ENCODE measurements at regions not wholly inside any gene's neighbourhood (a gene's known extent, or its start where the extent isn't known, plus 50 kb on each side); places are given as distances from the start of the nearest gene placed in this dataset.

DNA sequence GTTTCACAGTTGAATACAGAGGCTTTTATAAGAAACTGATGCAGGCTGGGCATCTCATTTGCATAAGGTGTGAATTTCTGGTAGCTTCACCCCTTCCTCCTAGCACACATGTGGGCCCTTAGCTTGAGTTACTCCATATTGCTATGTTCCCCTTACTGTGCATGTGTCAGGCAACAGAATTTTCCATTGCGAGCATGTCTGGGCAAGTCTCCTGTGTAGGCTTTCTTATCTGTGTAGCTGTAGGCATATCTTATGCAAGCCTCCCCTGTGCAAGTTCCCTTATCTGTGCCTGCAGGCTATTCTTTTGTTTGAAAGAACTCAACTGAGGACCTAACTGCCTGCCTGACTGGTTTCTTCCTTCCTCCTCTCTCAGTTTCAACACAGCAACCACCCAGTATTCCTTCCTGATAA is 597.4 kb upstream of the CDH5 start:
- peaks cover 9% of the 10 kb centered on the region; the same call in 1 of the 2 replicates for H3K9me3 ChIP-seq (ENCODE audit: low read length)
- no peaks in the 10 kb centered on the region for H3K9me2 ChIP-seq (replicated peaks; ENCODE audit: insufficient read depth, low read length)
- H2AFZ ChIP-seq (ENCODE audit: low read length), result no peak overlapping the region
- no peak for DNase-seq
- H4K20me1 ChIP-seq (ENCODE audit: insufficient read depth, low read depth, low read length), result no peaks in the 10 kb centered on the region
- H3K36me3 ChIP-seq (ENCODE audit: insufficient read depth, low read length), result no peaks in the 10 kb centered on the region
- no peaks in the 10 kb centered on the region for H3K79me2 ChIP-seq (ENCODE audit: low read length)
- H3K4me3 ChIP-seq (ENCODE audit: low read length), result no peak overlapping the region
- H3K4me1 ChIP-seq (ENCODE audit: low read length), result no peaks in the 10 kb centered on the region
- H3K27me3 ChIP-seq (ENCODE audit: low read length), result no peaks in the 10 kb centered on the region
- H3K27ac ChIP-seq (ENCODE audit: low read length), result no peak overlapping the region
- no peak overlapping the region for H3K9ac ChIP-seq (ENCODE audit: low read length)
- no peak overlapping the region for H3K4me2 ChIP-seq (ENCODE audit: low read depth, low read length, poor library complexity, severe bottlenecking)

- Histone ChIP-seq H3K4me1 (ENCODE audit: low read length) (no peaks in the 10 kb centered on the region), H3K4me3 (ENCODE audit: low read length) (no peak overlapping the region), H3K36me3 (ENCODE audit: insufficient read depth, low read length) (no peaks in the 10 kb centered on the region)
These were observed 599.4 kb upstream of the CDH5 start for GRCh38 chr16:65767125-65767524.

DNA sequence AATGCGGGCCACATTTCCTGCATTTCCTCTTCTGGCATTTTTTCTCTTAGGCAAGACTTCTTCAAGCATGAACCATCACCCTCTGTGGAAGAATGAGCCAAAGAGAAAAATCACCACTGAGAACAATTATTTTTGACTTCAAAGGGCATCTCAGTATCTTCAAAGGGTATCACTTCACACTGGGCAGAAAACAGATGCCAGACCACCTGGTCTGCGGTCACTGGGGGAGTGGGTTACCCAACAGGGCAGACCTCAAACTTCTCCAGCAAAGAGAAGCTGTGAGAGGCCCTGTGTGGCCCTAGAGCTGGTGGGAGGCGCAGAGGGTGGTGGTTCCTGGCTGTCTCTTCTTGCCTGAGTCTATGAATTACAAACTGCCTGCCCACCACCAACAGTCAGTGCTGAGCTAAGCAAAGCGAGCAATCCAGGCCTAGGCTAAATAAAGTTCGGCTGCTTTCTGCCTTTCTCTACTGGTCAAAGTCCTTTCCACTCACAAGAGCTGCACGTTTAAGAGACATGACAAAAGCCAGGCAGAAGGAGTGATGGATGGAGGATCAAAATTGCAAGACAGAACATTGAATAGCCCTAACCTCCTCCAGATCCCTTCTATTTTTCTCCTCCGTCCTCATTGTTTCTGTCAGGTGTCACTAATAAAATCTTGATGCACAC is 602.7 kb upstream of the CDH5 start:
- Histone ChIP-seq H3K9ac (ENCODE audit: low read length) (no peak overlapping the region), H3K4me2 (ENCODE audit: low read depth, low read length, poor library complexity, severe bottlenecking) (no peak overlapping the region), H2AFZ (ENCODE audit: low read length) (no peak overlapping the region), H3K4me3 (ENCODE audit: low read length) (no peak overlapping the region), H3K9me3 (ENCODE audit: low read length) (no peaks in the 10 kb centered on the region), H3K27ac (ENCODE audit: low read length) (no peak overlapping the region), H3K79me2 (ENCODE audit: low read length) (no peaks in the 10 kb centered on the region), H3K9me2 (replicated peaks; ENCODE audit: insufficient read depth, low read length) (no peaks in the 10 kb centered on the region), H4K20me1 (ENCODE audit: insufficient read depth, low read depth, low read length) (no peaks in the 10 kb centered on the region), H3K36me3 (ENCODE audit: insufficient read depth, low read length) (no peaks in the 10 kb centered on the region), H3K4me1 (ENCODE audit: low read length) (no peaks in the 10 kb centered on the region), H3K27me3 (ENCODE audit: low read length) (0 out of 2 replicates have a peak, but pooled peaks cover 2% of the 10 kb centered on the region)
- no peak for DNase-seq

More at GRCh38 chr16:65767125-65767524, 599.4 kb upstream of the CDH5 start:
- H3K79me2 ChIP-seq (ENCODE audit: low read length), result no peaks in the 10 kb centered on the region
- DNase-seq, result no peak
- peaks cover 9% of the 10 kb centered on the region; the same call in 1 of the 2 replicates for H3K9me3 ChIP-seq (ENCODE audit: low read length)
- H3K9me2 ChIP-seq (replicated peaks; ENCODE audit: insufficient read depth, low read length), result no peaks in the 10 kb centered on the region
- no peaks in the 10 kb centered on the region for H4K20me1 ChIP-seq (ENCODE audit: insufficient read depth, low read depth, low read length)
- no peak overlapping the region for H2AFZ ChIP-seq (ENCODE audit: low read length)
- H3K9ac ChIP-seq (ENCODE audit: low read length), result no peak overlapping the region
- H3K27me3 ChIP-seq (ENCODE audit: low read length), result no peaks in the 10 kb centered on the region
- no peak overlapping the region for H3K4me2 ChIP-seq (ENCODE audit: low read depth, low read length, poor library complexity, severe bottlenecking)
- H3K27ac ChIP-seq (ENCODE audit: low read length), result no peak overlapping the region

DNA sequence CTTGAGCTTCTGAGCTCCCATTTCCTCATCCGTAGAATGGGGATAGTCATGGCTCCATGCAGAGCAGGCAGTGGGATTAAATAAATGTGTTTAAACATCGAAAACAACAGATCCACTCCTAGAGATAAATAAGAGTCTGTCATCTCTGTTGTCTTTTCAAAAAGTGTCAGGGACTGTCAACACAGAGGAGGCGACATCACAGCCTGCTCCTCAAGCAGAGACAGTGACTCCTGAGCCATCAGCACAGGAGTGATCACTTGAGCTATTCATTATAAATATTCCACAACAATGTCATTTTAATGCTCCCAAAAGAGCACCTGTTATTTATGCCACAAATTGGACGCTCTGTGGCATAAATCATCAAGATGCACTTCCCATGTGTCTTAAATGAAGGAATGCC is 605.6 kb upstream of the CDH5 start:
- no peak overlapping the region for H3K9ac ChIP-seq (ENCODE audit: low read length)
- H3K9me2 ChIP-seq (replicated peaks; ENCODE audit: insufficient read depth, low read length), result no peaks in the 10 kb centered on the region
- no peak overlapping the region for H3K4me3 ChIP-seq (ENCODE audit: low read length)
- no peak for DNase-seq
- H3K4me1 ChIP-seq (ENCODE audit: low read length), result no peaks in the 10 kb centered on the region
- 0 out of 2 replicates have a peak, but pooled peaks cover 2% of the 10 kb centered on the region for H3K27me3 ChIP-seq (ENCODE audit: low read length)
- H2AFZ ChIP-seq (ENCODE audit: low read length), result no peak overlapping the region
- H3K9me3 ChIP-seq (ENCODE audit: low read length), result no peaks in the 10 kb centered on the region
- no peaks in the 10 kb centered on the region for H3K36me3 ChIP-seq (ENCODE audit: insufficient read depth, low read length)
- no peak overlapping the region for H3K27ac ChIP-seq (ENCODE audit: low read length)
- no peak overlapping the region for H3K4me2 ChIP-seq (ENCODE audit: low read depth, low read length, poor library complexity, severe bottlenecking)
- no peaks in the 10 kb centered on the region for H3K79me2 ChIP-seq (ENCODE audit: low read length)
- no peaks in the 10 kb centered on the region for H4K20me1 ChIP-seq (ENCODE audit: insufficient read depth, low read depth, low read length)

DNA sequence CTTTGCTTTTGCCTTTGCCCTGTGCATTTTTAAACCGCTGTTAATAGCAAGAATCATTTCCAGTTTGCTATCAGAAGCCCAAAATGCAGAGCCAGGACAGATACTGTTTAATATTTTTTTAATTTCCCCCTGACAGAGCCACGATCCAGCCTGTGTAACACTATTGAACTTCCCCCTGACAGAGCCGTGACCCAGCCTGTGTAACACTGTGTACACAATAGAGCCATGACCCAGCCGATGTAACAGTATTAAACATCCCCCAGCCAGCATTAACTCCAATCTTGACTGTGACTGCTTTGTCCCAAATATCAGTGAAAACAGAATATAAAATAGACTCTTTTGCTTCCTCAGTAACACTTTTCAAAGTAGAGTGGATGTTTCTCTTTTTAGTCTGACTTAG is 607.9 kb upstream of the CDH5 start:
- Histone ChIP-seq H3K27ac (ENCODE audit: low read length) (no peak overlapping the region), H3K4me2 (ENCODE audit: low read depth, low read length, poor library complexity, severe bottlenecking) (no peak overlapping the region), H3K27me3 (ENCODE audit: low read length) (0 out of 2 replicates have a peak, but pooled peaks cover 2% of the 10 kb centered on the region), H3K9ac (ENCODE audit: low read length) (no peak overlapping the region), H3K36me3 (ENCODE audit: insufficient read depth, low read length) (no peaks in the 10 kb centered on the region), H3K9me2 (replicated peaks; ENCODE audit: insufficient read depth, low read length) (no peaks in the 10 kb centered on the region), H3K4me3 (ENCODE audit: low read length) (no peak overlapping the region), H3K79me2 (ENCODE audit: low read length) (no peaks in the 10 kb centered on the region), H3K9me3 (ENCODE audit: low read length) (no peaks in the 10 kb centered on the region), H3K4me1 (ENCODE audit: low read length) (no peaks in the 10 kb centered on the region), H4K20me1 (ENCODE audit: insufficient read depth, low read depth, low read length) (no peaks in the 10 kb centered on the region), H2AFZ (ENCODE audit: low read length) (no peak overlapping the region)
- DNase-seq, result no peak

- H3K27me3 ChIP-seq (ENCODE audit: low read length), result 0 out of 2 replicates have a peak, but pooled peaks cover 2% of the 10 kb centered on the region
- H3K36me3 ChIP-seq (ENCODE audit: insufficient read depth, low read length), result no peaks in the 10 kb centered on the region
- no peak overlapping the region for H3K27ac ChIP-seq (ENCODE audit: low read length)
- H3K4me1 ChIP-seq (ENCODE audit: low read length), result no peaks in the 10 kb centered on the region
- no peaks in the 10 kb centered on the region for H3K9me2 ChIP-seq (replicated peaks; ENCODE audit: insufficient read depth, low read length)
- no peaks in the 10 kb centered on the region for H3K9me3 ChIP-seq (ENCODE audit: low read length)
- DNase-seq, result no peak
- H3K4me3 ChIP-seq (ENCODE audit: low read length), result no peak overlapping the region
- no peak overlapping the region for H3K4me2 ChIP-seq (ENCODE audit: low read depth, low read length, poor library complexity, severe bottlenecking)
- H3K9ac ChIP-seq (ENCODE audit: low read length), result no peak overlapping the region
- H2AFZ ChIP-seq (ENCODE audit: low read length), result no peak overlapping the region
- no peaks in the 10 kb centered on the region for H3K79me2 ChIP-seq (ENCODE audit: low read length)
- no peaks in the 10 kb centered on the region for H4K20me1 ChIP-seq (ENCODE audit: insufficient read depth, low read depth, low read length)
These were observed 609.4 kb upstream of the CDH5 start for GRCh38 chr16:65757064-65757463.

- no peaks in the 10 kb centered on the region for H4K20me1 ChIP-seq (ENCODE audit: insufficient read depth, low read depth, low read length)
- H3K9me3 ChIP-seq (ENCODE audit: low read length), result no peaks in the 10 kb centered on the region
- no peaks in the 10 kb centered on the region for H3K9me2 ChIP-seq (replicated peaks; ENCODE audit: insufficient read depth, low read length)
- no peak overlapping the region for H3K4me2 ChIP-seq (ENCODE audit: low read depth, low read length, poor library complexity, severe bottlenecking)
- H3K4me3 ChIP-seq (ENCODE audit: low read length), result no peak overlapping the region
- H3K79me2 ChIP-seq (ENCODE audit: low read length), result no peaks in the 10 kb centered on the region
- H3K36me3 ChIP-seq (ENCODE audit: insufficient read depth, low read length), result no peaks in the 10 kb centered on the region
- no peak overlapping the region for H3K9ac ChIP-seq (ENCODE audit: low read length)
- no peak overlapping the region for H2AFZ ChIP-seq (ENCODE audit: low read length)
- 0 out of 2 replicates have a peak, but pooled peaks cover 2% of the 10 kb centered on the region for H3K27me3 ChIP-seq (ENCODE audit: low read length)
- no peak for DNase-seq
- no peak overlapping the region for H3K27ac ChIP-seq (ENCODE audit: low read length)
- no peaks in the 10 kb centered on the region for H3K4me1 ChIP-seq (ENCODE audit: low read length)
These were observed 610.3 kb upstream of the CDH5 start for GRCh38 chr16:65756163-65756562.

- Histone ChIP-seq H3K9me3 (ENCODE audit: low read length) (no peaks in the 10 kb centered on the region), H3K9ac (ENCODE audit: low read length) (no peak overlapping the region), H3K36me3 (ENCODE audit: insufficient read depth, low read length) (no peaks in the 10 kb centered on the region), H3K4me1 (ENCODE audit: low read length) (no peaks in the 10 kb centered on the region), H4K20me1 (ENCODE audit: insufficient read depth, low read depth, low read length) (no peaks in the 10 kb centered on the region), H3K27ac (ENCODE audit: low read length) (no peak overlapping the region), H3K79me2 (ENCODE audit: low read length) (no peaks in the 10 kb centered on the region), H3K27me3 (ENCODE audit: low read length) (0 out of 2 replicates have a peak, but pooled peaks cover 2% of the 10 kb centered on the region), H3K9me2 (replicated peaks; ENCODE audit: insufficient read depth, low read length) (no peaks in the 10 kb centered on the region), H3K4me2 (ENCODE audit: low read depth, low read length, poor library complexity, severe bottlenecking) (no peak overlapping the region), H3K4me3 (ENCODE audit: low read length) (no peak overlapping the region), H2AFZ (ENCODE audit: low read length) (no peak overlapping the region)
- DNase-seq, result no peak
These were observed 611.4 kb upstream of the CDH5 start for GRCh38 chr16:65754820-65755691.

All from Karpas-422 (cell line).